ENCODE measurements at regions not wholly inside any gene's neighbourhood (a gene's known extent, or its start where the extent isn't known, plus 50 kb on each side); places are given as distances from the start of the nearest gene placed in this dataset.

DNA sequence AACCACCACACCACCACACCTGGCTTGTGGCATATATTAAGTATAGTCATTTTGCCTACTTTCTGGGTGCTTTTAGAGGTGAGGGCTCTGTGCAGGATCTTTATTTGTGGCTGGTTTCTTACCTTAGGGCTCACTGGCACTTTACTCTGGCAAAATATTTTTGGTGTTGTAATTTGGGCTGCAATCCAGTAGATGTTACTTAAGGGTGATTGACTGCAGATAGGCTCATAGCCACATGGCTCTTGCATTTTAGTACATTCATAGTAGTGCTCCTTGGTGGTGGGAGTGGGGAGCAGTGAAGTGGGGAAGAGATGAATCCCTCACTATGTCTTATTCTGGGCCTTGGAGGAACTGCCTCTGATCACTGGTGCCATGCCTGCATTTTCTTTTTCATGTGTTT lies 376.1 kb upstream of the GRIN3A start:
- TF ChIP-seq, protein P1, sequence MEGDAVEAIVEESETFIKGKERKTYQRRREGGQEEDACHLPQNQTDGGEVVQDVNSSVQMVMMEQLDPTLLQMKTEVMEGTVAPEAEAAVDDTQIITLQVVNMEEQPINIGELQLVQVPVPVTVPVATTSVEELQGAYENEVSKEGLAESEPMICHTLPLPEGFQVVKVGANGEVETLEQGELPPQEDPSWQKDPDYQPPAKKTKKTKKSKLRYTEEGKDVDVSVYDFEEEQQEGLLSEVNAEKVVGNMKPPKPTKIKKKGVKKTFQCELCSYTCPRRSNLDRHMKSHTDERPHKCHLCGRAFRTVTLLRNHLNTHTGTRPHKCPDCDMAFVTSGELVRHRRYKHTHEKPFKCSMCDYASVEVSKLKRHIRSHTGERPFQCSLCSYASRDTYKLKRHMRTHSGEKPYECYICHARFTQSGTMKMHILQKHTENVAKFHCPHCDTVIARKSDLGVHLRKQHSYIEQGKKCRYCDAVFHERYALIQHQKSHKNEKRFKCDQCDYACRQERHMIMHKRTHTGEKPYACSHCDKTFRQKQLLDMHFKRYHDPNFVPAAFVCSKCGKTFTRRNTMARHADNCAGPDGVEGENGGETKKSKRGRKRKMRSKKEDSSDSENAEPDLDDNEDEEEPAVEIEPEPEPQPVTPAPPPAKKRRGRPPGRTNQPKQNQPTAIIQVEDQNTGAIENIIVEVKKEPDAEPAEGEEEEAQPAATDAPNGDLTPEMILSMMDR (conservative IDR thresholded peaks at IDR 0.05), result no peak
- no peak for TF ChIP-seq EZH2 (IDR thresholded peaks at IDR 0.05; ENCODE audit: low read depth)
- intact Hi-C loops (cut with micrococcal nuclease; ENCODE audit: unreplicated experiment), result no loop called here

DNA sequence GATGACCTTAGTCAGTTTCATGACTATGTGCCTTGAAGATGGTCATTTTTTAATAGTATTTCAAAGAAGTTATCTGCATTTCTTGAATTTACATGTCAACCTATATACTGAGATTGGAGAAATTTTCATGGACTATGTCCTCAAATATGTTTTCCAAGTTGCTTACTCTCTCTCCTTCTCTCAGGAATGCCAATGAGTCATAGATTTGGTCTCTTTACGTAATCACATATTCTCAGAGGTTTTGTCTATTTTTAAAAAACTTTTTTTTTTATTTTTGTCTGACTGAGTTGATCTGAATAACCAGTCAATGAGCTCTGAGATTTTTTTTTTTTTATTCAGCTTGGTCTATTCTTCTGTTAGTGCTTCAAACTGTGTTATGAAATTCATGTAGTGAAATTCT lies 374.7 kb upstream of the GRIN3A start:
- Histone ChIP-seq H3K27me3 (ENCODE audit: insufficient read depth, low read depth) (no peaks in the 10 kb centered on the region), H3F3A (ENCODE audit: insufficient read depth, low read depth) (no peaks in the 10 kb centered on the region), H3K4me3 (no peak overlapping the region), H4K20me1 (ENCODE audit: insufficient read depth) (no peaks in the 10 kb centered on the region), H3K79me2 (ENCODE audit: low read depth) (no peaks in the 10 kb centered on the region), H3K36me3 (ENCODE audit: low read depth) (no peaks in the 10 kb centered on the region), H3K27ac (no peak overlapping the region), H3K4me2 (no peak overlapping the region), H3K4me1 (replicated peaks; ENCODE audit: insufficient read depth) (no peaks in the 10 kb centered on the region), H2AFZ (no peak overlapping the region), H3K9me3 (ENCODE audit: insufficient read depth, low read depth) (no peaks in the 10 kb centered on the region), H3K9me2 (ENCODE audit: insufficient read depth) (no peaks in the 10 kb centered on the region)
- ChIA-PET CTCF (no interaction called here), POLR2A (ENCODE audit: unreplicated experiment) (no interaction called here)
- no TSS peak for BruUV-seq (replicated peaks)
- intact Hi-C loops (cut with micrococcal nuclease; ENCODE audit: unreplicated experiment), result no loop called here
- DNase-seq, result no peak
- TF ChIP-seq, protein P1 (conservative IDR thresholded peaks at IDR 0.05), result no peak
- TF ChIP-seq EZH2 (IDR thresholded peaks at IDR 0.05; ENCODE audit: low read depth), result no peak

More for the DNA sequence above, 376.1 kb upstream of the GRIN3A start:
- ChIA-PET CTCF (no interaction called here), POLR2A (ENCODE audit: unreplicated experiment) (no interaction called here)
- Histone ChIP-seq H3K4me1 (replicated peaks; ENCODE audit: insufficient read depth) (no peaks in the 10 kb centered on the region), H3F3A (ENCODE audit: insufficient read depth, low read depth) (no peaks in the 10 kb centered on the region), H3K9me2 (ENCODE audit: insufficient read depth) (no peaks in the 10 kb centered on the region), H4K20me1 (ENCODE audit: insufficient read depth) (no peaks in the 10 kb centered on the region), H3K4me3 (no peak overlapping the region), H3K27me3 (ENCODE audit: insufficient read depth, low read depth) (no peaks in the 10 kb centered on the region), H3K9me3 (ENCODE audit: insufficient read depth, low read depth) (no peaks in the 10 kb centered on the region), H3K4me2 (no peak overlapping the region), H3K27ac (no peak overlapping the region), H3K36me3 (ENCODE audit: low read depth) (no peaks in the 10 kb centered on the region), H2AFZ (no peak overlapping the region), H3K79me2 (ENCODE audit: low read depth) (no peaks in the 10 kb centered on the region)
- no TSS peak for BruUV-seq (replicated peaks)
- DNase-seq, result no peak

- POLR2A ChIA-PET (ENCODE audit: unreplicated experiment), result no interaction called here
- Histone ChIP-seq H3K4me2 (no peak overlapping the region), H3K27ac (no peak overlapping the region), H2AFZ (no peak overlapping the region), H3F3A (ENCODE audit: insufficient read depth, low read depth) (no peaks in the 10 kb centered on the region), H4K20me1 (ENCODE audit: insufficient read depth) (no peaks in the 10 kb centered on the region), H3K79me2 (ENCODE audit: low read depth) (no peaks in the 10 kb centered on the region), H3K4me1 (replicated peaks; ENCODE audit: insufficient read depth) (no peaks in the 10 kb centered on the region), H3K9me3 (ENCODE audit: insufficient read depth, low read depth) (no peaks in the 10 kb centered on the region), H3K36me3 (ENCODE audit: low read depth) (no peaks in the 10 kb centered on the region), H3K4me3 (no peak overlapping the region), H3K9me2 (ENCODE audit: insufficient read depth) (no peaks in the 10 kb centered on the region), H3K27me3 (ENCODE audit: insufficient read depth, low read depth) (no peaks in the 10 kb centered on the region)
- no TSS peak for BruUV-seq (replicated peaks)
- CTCF ChIA-PET, result no interaction called here
- DNase-seq, result no peak
- intact Hi-C loops (cut with micrococcal nuclease; ENCODE audit: unreplicated experiment), result no loop called here
- TF ChIP-seq, protein P1 (conservative IDR thresholded peaks at IDR 0.05), result no peak
- no peak for TF ChIP-seq EZH2 (IDR thresholded peaks at IDR 0.05; ENCODE audit: low read depth)
Measured at GRCh38 chr9:102106439-102106838, 368.0 kb upstream of the GRIN3A start.
